ENCODE measurements at regions not wholly inside any gene's neighbourhood (a gene's known extent, or its start where the extent isn't known, plus 50 kb on each side); places are given as distances from the start of the nearest gene placed in this dataset.

- peaks cover 0 to 32% (median 10%) of the 10 kb centered on the region in 8 donors for H3K9me3 ChIP-seq
- H3K27ac ChIP-seq = no peak overlapping the region
- TF ChIP-seq POLR2A (IDR thresholded peaks at IDR 0.05) (no peak), POLR2AphosphoS5 (IDR thresholded peaks at IDR 0.05) (no peak), CTCF (IDR thresholded peaks at IDR 0.05 in 8 of 11, conservative IDR thresholded peaks at IDR 0.05 in 3 of 11) (no peak)
- H3K4me1 ChIP-seq = peaks cover 0 to 4% (median 0%) of the 10 kb centered on the region in 6 donors
- intact Hi-C loops (cut with DNase I; ENCODE audit: low total_unique reads) = no loop called here
- no peak overlapping the region for H3K4me3 ChIP-seq
- 81 to 90% (median 83%) methylated on average over 3 of the region's 3 CpGs for WGBS, 5 donors
- no peaks in the 10 kb centered on the region for H3K36me3 ChIP-seq
- H3K27me3 ChIP-seq (replicated peaks in 1 of 7) = no peaks in the 10 kb centered on the region
- no peak for DNase-seq
These were observed 117.9 kb downstream of the CXCL12 start for GRCh38 chr10:44267007-44267406.

GRCh38 chr10:44264244-44264643 lies 120.7 kb downstream of the CXCL12 start:
- H3K27ac ChIP-seq = no peak overlapping the region
- no peaks in the 10 kb centered on the region for H3K27me3 ChIP-seq (replicated peaks in 1 of 7)
- TF ChIP-seq POLR2A (IDR thresholded peaks at IDR 0.05) (no peak), POLR2AphosphoS5 (IDR thresholded peaks at IDR 0.05) (no peak), CTCF (IDR thresholded peaks at IDR 0.05 in 8 of 11, conservative IDR thresholded peaks at IDR 0.05 in 3 of 11) (no peak)
- 65 to 85% (median 75%) methylated on average over 4 of the region's 4 CpGs for WGBS, 5 donors
- H3K9me3 ChIP-seq = peaks cover 0 to 32% (median 10%) of the 10 kb centered on the region in 8 donors
- no peak for DNase-seq
- no peaks in the 10 kb centered on the region for H3K36me3 ChIP-seq
- H3K4me1 ChIP-seq = peaks cover 0 to 19% (median 4%) of the 10 kb centered on the region in 6 donors
- no peak overlapping the region for H3K4me3 ChIP-seq
- intact Hi-C loops (cut with DNase I; ENCODE audit: low total_unique reads) = no loop called here

- H3K36me3 ChIP-seq = no peaks in the 10 kb centered on the region
- peaks cover 0 to 30% (median 10%) of the 10 kb centered on the region in 8 donors for H3K9me3 ChIP-seq
- WGBS, 5 donors = 71 to 90% (median 87%) methylated on average over 3 of the region's 3 CpGs
- peaks cover 0 to 19% (median 4%) of the 10 kb centered on the region in 6 donors for H3K4me1 ChIP-seq
- no peak for TF ChIP-seq POLR2A (IDR thresholded peaks at IDR 0.05)
- no peak for TF ChIP-seq CTCF (IDR thresholded peaks at IDR 0.05 in 8 of 11, conservative IDR thresholded peaks at IDR 0.05 in 3 of 11)
- TF ChIP-seq POLR2AphosphoS5 (IDR thresholded peaks at IDR 0.05) = no peak
- no peaks in the 10 kb centered on the region for H3K27me3 ChIP-seq (replicated peaks in 1 of 7)
- intact Hi-C loops (cut with DNase I; ENCODE audit: low total_unique reads) = no loop called here
- DNase-seq = no peak
- H3K27ac ChIP-seq = no peak overlapping the region
- H3K4me3 ChIP-seq = no peak overlapping the region
These were observed 121.1 kb downstream of the CXCL12 start for GRCh38 chr10:44263771-44264170.

GRCh38 chr10:44262551-44263251 lies 122.2 kb downstream of the CXCL12 start:
- H3K27ac ChIP-seq = no peak overlapping the region
- peaks cover 0 to 21% (median 8%) of the 10 kb centered on the region in 8 donors for H3K9me3 ChIP-seq
- H3K36me3 ChIP-seq = no peaks in the 10 kb centered on the region
- H3K4me1 ChIP-seq = peaks cover 0 to 19% (median 4%) of the 10 kb centered on the region in 6 donors
- 79 to 97% (median 90%) methylated on average over 6 of the region's 6 CpGs for WGBS, 5 donors
- TF ChIP-seq POLR2AphosphoS5 (IDR thresholded peaks at IDR 0.05) (no peak), POLR2A (IDR thresholded peaks at IDR 0.05) (no peak), CTCF (IDR thresholded peaks at IDR 0.05 in 8 of 11, conservative IDR thresholded peaks at IDR 0.05 in 3 of 11) (no peak)
- no peak for DNase-seq
- no peaks in the 10 kb centered on the region for H3K27me3 ChIP-seq (replicated peaks in 1 of 7)
- intact Hi-C loops (cut with DNase I; ENCODE audit: low total_unique reads) = no loop called here
- no peak overlapping the region for H3K4me3 ChIP-seq
